Stomach smooth muscle (tissue), 2 donors: ENCODE measurements at regions not wholly inside any gene's neighbourhood (a gene's known extent, or its start where the extent isn't known, plus 50 kb on each side); places are given as distances from the start of the nearest gene placed in this dataset.

Experiments
- H3K27ac ChIP-seq: one replicate; pipeline ENCODE4 v1.7.0; 2013; ENCODE audit warnings: mild to moderate bottlenecking, low read length, inconsistent platforms
- H3K27me3 ChIP-seq, 2 donors: one replicate each; pipeline ENCODE4 v1.7.0; 2013; ENCODE audit warnings: low read length in 2 of 2; ENCODE audit not compliant: insufficient read depth in 2 of 2, control insufficient read depth in 1 of 2
- H3K36me3 ChIP-seq, 2 donors: one replicate each; pipeline ENCODE4 v1.7.0; 2013; ENCODE audit warnings: low read length in 2 of 2; ENCODE audit not compliant: control insufficient read depth in 2 of 2, insufficient read depth in 2 of 2
- H3K4me1 ChIP-seq: one replicate; pipeline ENCODE4 v1.7.0; 2013; ENCODE audit warnings: low read length; ENCODE audit not compliant: control insufficient read depth, insufficient read depth
- H3K4me3 ChIP-seq, 2 donors: one replicate each; pipeline ENCODE4 v1.7.0; 2013; ENCODE audit warnings: low read length in 2 of 2
- H3K9ac ChIP-seq, 2 donors: one replicate each; pipeline ENCODE4 v1.7.0; 2013; ENCODE audit warnings: low read length in 2 of 2, mild to moderate bottlenecking in 1 of 2
- H3K9me3 ChIP-seq, 2 donors: one replicate each; pipeline ENCODE4 v1.7.0; 2013; ENCODE audit warnings: low read length in 2 of 2; ENCODE audit not compliant: control insufficient read depth in 2 of 2
- donor health status: healthy.
- donor health status: Pancreatic carcinoma.

- H3K4me1 ChIP-seq = peaks cover 9% of the 10 kb centered on the region
These were observed 105.5 kb upstream of the CPEB4 start for GRCh38 chr5:173782671-173783101.

GRCh38 chr5:173783371-173783770, 104.8 kb upstream of the CPEB4 start:
- Histone ChIP-seq H3K9ac (no peak overlapping the region), H3K27me3 (no peaks in the 10 kb centered on the region), H3K4me3 (no peak overlapping the region), H3K36me3 (no peaks in the 10 kb centered on the region), H3K27ac (no peak overlapping the region), H3K9me3 (no peaks in the 10 kb centered on the region), H3K4me1 (peaks cover 9% of the 10 kb centered on the region)

More at GRCh38 chr5:173782671-173783101, 105.5 kb upstream of the CPEB4 start:
- Histone ChIP-seq H3K9me3 (no peaks in the 10 kb centered on the region), H3K36me3 (no peaks in the 10 kb centered on the region), H3K4me3 (no peak overlapping the region), H3K27ac (no peak overlapping the region), H3K27me3 (no peaks in the 10 kb centered on the region), H3K9ac (no peak overlapping the region)

DNA sequence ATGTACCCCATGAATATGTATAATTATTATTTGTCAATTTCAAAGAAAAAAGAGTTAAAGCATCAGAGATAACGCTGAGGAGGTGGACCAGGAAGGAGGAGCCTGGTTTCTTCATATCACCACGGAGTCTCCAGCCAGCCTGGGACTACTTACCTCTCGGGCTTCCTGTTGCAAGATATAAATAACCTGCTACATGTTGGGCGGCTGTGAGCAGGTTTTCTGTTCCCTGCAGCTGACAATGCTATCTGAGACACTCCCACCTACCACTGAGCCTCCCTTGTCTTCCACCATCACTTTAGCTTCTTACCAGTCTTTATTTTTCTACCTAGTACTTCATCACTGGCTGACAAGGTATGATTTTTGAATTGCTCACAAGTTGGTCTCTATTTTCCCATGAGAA, 102.7 kb upstream of the CPEB4 start:
- Histone ChIP-seq H3K4me1 (peaks cover 9% of the 10 kb centered on the region), H3K4me3 (no peak overlapping the region), H3K9ac (no peak overlapping the region), H3K9me3 (no peaks in the 10 kb centered on the region), H3K27ac (no peak overlapping the region), H3K27me3 (no peaks in the 10 kb centered on the region), H3K36me3 (no peaks in the 10 kb centered on the region)

DNA sequence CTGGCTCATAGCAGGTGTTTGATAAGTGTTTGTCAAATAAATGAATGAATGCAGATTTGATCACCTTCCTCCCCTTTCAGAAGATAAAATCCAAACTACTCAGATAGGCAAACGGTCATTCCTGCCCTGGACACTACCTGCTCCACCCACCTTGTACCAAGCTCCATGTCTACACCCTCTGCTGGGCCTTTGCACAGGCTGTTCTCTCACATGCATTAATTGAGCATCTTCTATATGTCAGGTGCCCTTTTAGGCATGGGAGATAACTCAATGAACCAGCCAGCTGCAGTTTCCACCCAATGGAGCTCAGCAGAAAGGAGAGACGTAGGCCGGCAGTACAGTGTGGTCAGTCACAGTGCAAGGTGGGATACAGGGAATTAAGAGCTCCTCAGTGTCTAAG, 102.3 kb upstream of the CPEB4 start:
- H3K9me3 ChIP-seq = no peaks in the 10 kb centered on the region
- no peak overlapping the region for H3K9ac ChIP-seq
- H3K27me3 ChIP-seq = no peaks in the 10 kb centered on the region
- no peak overlapping the region for H3K4me3 ChIP-seq
- H3K36me3 ChIP-seq = no peaks in the 10 kb centered on the region
- H3K27ac ChIP-seq = no peak overlapping the region
- H3K4me1 ChIP-seq = peaks cover 9% of the 10 kb centered on the region

GRCh38 chr5:173786286-173787187, 101.6 kb upstream of the CPEB4 start:
- no peak overlapping the region for H3K9ac ChIP-seq
- no peak overlapping the region for H3K4me3 ChIP-seq
- H3K36me3 ChIP-seq = no peaks in the 10 kb centered on the region
- no peak overlapping the region for H3K27ac ChIP-seq
- H3K9me3 ChIP-seq = no peaks in the 10 kb centered on the region
- no peaks in the 10 kb centered on the region for H3K27me3 ChIP-seq
- peaks cover 5% of the 10 kb centered on the region for H3K4me1 ChIP-seq

- Histone ChIP-seq H3K4me3 (no peak overlapping the region), H3K4me1 (no peaks in the 10 kb centered on the region), H3K36me3 (no peaks in the 10 kb centered on the region), H3K9me3 (no peaks in the 10 kb centered on the region), H3K9ac (no peak overlapping the region), H3K27me3 (no peaks in the 10 kb centered on the region), H3K27ac (no peak overlapping the region)
These were observed 98.9 kb upstream of the CPEB4 start for GRCh38 chr5:173789031-173789920.

- Histone ChIP-seq H3K9me3 (no peaks in the 10 kb centered on the region), H3K27me3 (no peaks in the 10 kb centered on the region), H3K9ac (no peak overlapping the region), H3K27ac (no peak overlapping the region), H3K4me1 (no peaks in the 10 kb centered on the region), H3K36me3 (no peaks in the 10 kb centered on the region), H3K4me3 (no peak overlapping the region)
These were observed 97.9 kb upstream of the CPEB4 start for GRCh38 chr5:173790177-173790719.

DNA sequence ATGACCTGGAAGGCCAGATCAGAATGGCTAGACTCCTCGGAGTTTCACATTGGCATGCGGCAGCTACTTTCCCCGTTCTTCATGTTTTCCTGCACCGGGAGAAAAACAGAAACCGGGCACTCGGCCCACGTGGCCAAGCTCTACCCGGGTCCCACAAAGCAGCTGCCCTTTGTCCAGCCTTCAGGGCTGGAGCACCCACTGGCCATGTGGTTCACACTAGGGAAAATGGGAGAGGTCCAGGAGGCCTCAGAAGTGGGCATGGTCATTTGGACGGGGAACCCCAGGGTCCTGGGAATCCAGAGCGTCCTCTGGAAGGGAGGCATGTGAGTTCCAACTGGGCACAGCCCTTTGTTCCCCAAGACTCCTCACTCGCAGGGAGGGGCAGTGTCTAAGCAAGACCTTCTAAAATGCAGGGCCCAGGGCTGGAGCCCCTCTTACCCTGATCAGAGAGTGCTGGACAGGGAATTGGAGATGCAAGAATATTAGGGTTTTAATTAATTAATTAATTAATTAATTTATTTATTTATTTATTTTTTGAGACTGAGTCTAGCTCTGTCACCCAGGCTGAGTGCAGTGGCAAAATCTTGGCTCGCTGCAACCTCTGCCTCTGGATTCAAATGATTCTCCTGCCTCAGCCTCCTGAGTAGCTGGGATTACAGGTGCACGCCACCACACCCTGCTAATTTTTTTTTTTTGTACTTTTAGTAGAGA, 97.2 kb upstream of the CPEB4 start:
- H3K4me1 ChIP-seq = no peaks in the 10 kb centered on the region
- H3K36me3 ChIP-seq = no peaks in the 10 kb centered on the region
- H3K9me3 ChIP-seq = no peaks in the 10 kb centered on the region
- no peak overlapping the region for H3K9ac ChIP-seq
- no peak overlapping the region for H3K4me3 ChIP-seq
- no peaks in the 10 kb centered on the region for H3K27me3 ChIP-seq
- no peak overlapping the region for H3K27ac ChIP-seq

GRCh38 chr5:173791878-173792277, 96.3 kb upstream of the CPEB4 start:
- no peaks in the 10 kb centered on the region for H3K9me3 ChIP-seq
- H3K27ac ChIP-seq = no peak overlapping the region
- H3K27me3 ChIP-seq = no peaks in the 10 kb centered on the region
- no peaks in the 10 kb centered on the region for H3K36me3 ChIP-seq
- H3K4me1 ChIP-seq = no peaks in the 10 kb centered on the region
- no peak overlapping the region for H3K9ac ChIP-seq
- H3K4me3 ChIP-seq = no peak overlapping the region

- Histone ChIP-seq H3K9me3 (no peaks in the 10 kb centered on the region), H3K4me1 (no peaks in the 10 kb centered on the region), H3K9ac (no peak overlapping the region), H3K36me3 (no peaks in the 10 kb centered on the region), H3K27me3 (no peaks in the 10 kb centered on the region), H3K4me3 (no peak overlapping the region), H3K27ac (no peak overlapping the region)
These were observed 95.2 kb upstream of the CPEB4 start for GRCh38 chr5:173792781-173793547.
